Right lobe of liver (tissue), 4 donors: ENCODE measurements at regions not wholly inside any gene's neighbourhood (a gene's known extent, or its start where the extent isn't known, plus 50 kb on each side); places are given as distances from the start of the nearest gene placed in this dataset.

ENCODE experiments used
- POLR2A ChIP-seq: fragments of 450-650 bp; IDR thresholded peaks from one replicate; pipeline ENCODE4 v1.6.1; 2017; ENCODE audit warnings: antibody characterized with exemption, mild to moderate bottlenecking
- TF ChIP-seq, protein P1 (sequence below), 4 donors: fragments of 200-600 bp in 3 of 4; fragments of 450-650 bp in 1 of 4; IDR thresholded peaks; one replicate each; pipeline versions ENCODE4 v1.5.1 to v1.8.0; 2016 to 2022; ENCODE audit warnings: antibody characterized with exemption in 4 of 4, mild to moderate bottlenecking in 2 of 4
- donor health status: DM: no; HTN: no; CAD: no.
- donor health status: DM: no; HTN: no; CAD: no.
- donor health status: DM: no; HTN: yes; CAD: no.

- TF ChIP-seq, protein P1, sequence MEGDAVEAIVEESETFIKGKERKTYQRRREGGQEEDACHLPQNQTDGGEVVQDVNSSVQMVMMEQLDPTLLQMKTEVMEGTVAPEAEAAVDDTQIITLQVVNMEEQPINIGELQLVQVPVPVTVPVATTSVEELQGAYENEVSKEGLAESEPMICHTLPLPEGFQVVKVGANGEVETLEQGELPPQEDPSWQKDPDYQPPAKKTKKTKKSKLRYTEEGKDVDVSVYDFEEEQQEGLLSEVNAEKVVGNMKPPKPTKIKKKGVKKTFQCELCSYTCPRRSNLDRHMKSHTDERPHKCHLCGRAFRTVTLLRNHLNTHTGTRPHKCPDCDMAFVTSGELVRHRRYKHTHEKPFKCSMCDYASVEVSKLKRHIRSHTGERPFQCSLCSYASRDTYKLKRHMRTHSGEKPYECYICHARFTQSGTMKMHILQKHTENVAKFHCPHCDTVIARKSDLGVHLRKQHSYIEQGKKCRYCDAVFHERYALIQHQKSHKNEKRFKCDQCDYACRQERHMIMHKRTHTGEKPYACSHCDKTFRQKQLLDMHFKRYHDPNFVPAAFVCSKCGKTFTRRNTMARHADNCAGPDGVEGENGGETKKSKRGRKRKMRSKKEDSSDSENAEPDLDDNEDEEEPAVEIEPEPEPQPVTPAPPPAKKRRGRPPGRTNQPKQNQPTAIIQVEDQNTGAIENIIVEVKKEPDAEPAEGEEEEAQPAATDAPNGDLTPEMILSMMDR (IDR thresholded peaks at IDR 0.05) = no peak
- no peak for TF ChIP-seq POLR2A
These were observed 68.9 kb upstream of the RNF180 start for GRCh38 chr5:64096771-64097170.
